ENCODE measurements at regions not wholly inside any gene's neighbourhood (a gene's known extent, or its start where the extent isn't known, plus 50 kb on each side); places are given as distances from the start of the nearest gene placed in this dataset.
"Not testable (repeated sequence)": the region's sequence is repeated elsewhere in the genome, so short reads cannot be mapped to it uniquely, and the experiment has no call there.

DNA sequence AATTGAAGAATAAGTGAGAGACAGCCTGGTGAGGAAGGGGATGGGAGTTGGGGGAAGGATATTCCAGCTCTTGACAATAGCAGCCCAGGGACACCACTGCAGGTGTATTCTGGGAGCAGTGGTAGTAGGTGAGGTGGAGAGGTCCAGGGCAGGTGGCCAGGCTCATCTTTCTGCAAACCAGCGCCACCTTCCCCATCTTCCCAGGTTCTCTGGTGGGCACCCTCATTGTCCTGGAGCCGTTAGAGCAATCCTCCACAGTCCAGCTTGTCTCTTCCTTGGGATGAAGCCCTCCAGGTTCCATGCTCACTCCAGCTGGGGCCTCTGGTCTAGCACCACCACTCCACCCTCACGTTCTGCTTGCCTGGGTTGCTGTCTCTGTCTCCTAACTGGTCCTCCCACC lies 97.0 kb downstream of the IER5 start:
- H3K36me3 ChIP-seq: no peaks in the 10 kb centered on the region
- no peak for DNase-seq

GRCh38 chr1:181186133-181186532 lies 97.6 kb downstream of the IER5 start:
- not testable (repeated sequence) for DNase-seq, H3K4me3 ChIP-seq, H3K9me3 ChIP-seq, H3K36me3 ChIP-seq, H3K27me3 ChIP-seq

More for the DNA sequence above, 97.0 kb downstream of the IER5 start:
- Histone ChIP-seq H3K4me3 (no peak overlapping the region), H3K9me3 (no peaks in the 10 kb centered on the region), H3K27me3 (peaks cover 8% of the 10 kb centered on the region)

DNA sequence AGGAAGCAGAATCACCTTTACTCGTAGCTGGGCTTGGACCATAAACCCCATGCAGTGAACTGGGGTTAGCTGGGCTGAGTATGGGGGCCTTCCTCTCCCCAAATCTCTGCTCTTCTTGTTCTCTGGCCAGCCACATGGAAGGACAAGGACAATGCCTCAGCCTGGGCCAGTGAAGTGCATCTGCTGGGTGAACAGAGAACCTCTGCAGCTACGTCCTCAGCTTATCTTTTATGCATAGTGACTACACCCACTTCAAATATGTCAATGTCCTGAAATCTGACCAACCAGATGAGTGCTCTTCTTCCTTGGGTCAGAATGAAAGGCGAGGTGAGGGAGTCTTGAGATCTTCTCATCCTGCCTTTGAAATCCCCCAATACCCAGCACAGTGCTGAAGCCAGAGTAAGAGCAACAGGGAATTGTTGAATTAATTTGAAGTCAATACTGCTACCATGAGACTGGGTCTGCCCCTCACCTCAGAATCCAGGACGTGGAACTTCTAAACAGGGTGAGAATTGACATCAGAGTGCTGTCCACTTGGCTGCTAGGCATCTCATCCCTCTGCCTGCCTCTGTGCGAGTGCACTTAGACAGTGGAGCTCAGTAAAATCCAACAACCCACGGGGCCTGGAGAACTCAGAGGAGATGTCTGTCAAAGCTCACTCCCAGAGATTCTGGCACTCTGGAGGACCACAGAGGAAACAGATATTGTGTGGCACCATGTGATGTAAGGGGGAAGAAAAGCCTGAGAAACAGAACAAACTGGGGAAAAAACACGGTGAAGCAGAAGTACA lies 99.0 kb downstream of the IER5 start:
- Histone ChIP-seq H3K4me3 (no peak overlapping the region), H3K36me3 (no peaks in the 10 kb centered on the region), H3K9me3 (no peaks in the 10 kb centered on the region), H3K27me3 (peaks cover 8% of the 10 kb centered on the region)
- DNase-seq: no peak

GRCh38 chr1:181189245-181189644 lies 100.7 kb downstream of the IER5 start:
- Histone ChIP-seq H3K4me3 (no peak overlapping the region), H3K36me3 (no peaks in the 10 kb centered on the region), H3K9me3 (no peaks in the 10 kb centered on the region), H3K27me3 (peaks cover 5% of the 10 kb centered on the region)
- DNase-seq: no peak

DNA sequence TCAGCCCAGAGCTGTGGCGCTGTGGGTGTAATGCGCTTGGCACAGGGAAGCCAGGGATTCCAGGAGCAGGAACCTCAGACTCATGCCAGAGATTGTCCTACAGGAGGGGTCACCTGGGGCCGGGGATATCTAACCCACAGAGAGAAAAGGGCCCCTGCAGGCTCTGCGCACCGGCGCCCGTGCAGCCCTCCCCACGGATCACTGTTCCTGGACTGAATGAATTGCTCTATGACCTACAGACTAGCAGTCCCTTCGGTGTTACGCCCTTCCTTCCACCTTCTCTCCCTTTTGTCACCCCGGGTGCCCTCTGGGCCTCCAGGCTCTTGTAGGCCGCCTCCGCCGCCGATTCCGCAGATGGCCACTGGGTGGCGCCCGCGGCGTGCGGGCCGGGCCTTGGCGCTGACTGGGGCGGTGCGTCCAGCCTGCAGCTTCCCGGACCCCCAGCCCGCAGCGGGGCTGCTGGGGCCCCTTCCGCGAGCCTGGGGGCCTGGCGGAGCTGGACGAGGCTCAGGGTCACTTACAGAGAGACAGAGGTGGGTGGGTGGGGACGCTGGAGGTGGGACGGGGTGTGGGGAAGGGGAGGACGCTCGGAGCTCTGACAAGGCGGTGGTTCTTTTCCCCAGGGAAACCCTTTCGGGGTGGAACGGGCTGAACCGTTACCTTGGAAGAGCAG lies 101.3 kb downstream of the IER5 start:
- H3K4me3 ChIP-seq: no peak overlapping the region
- H3K9me3 ChIP-seq: no peaks in the 10 kb centered on the region
- no peaks in the 10 kb centered on the region for H3K36me3 ChIP-seq
- peak; percentile 50 for DNase-seq
- peaks cover 5% of the 10 kb centered on the region for H3K27me3 ChIP-seq

GRCh38 chr1:181190364-181191035 lies 102.0 kb downstream of the IER5 start:
- no peak for DNase-seq
- Histone ChIP-seq H3K4me3 (no peak overlapping the region), H3K9me3 (no peaks in the 10 kb centered on the region), H3K36me3 (no peaks in the 10 kb centered on the region), H3K27me3 (peaks cover 5% of the 10 kb centered on the region)

GRCh38 chr1:181191494-181192040 lies 103.1 kb downstream of the IER5 start:
- Histone ChIP-seq H3K27me3 (peaks cover 4% of the 10 kb centered on the region), H3K9me3 (no peaks in the 10 kb centered on the region), H3K4me3 (no peak overlapping the region), H3K36me3 (no peaks in the 10 kb centered on the region)
- DNase-seq: no peak

DNA sequence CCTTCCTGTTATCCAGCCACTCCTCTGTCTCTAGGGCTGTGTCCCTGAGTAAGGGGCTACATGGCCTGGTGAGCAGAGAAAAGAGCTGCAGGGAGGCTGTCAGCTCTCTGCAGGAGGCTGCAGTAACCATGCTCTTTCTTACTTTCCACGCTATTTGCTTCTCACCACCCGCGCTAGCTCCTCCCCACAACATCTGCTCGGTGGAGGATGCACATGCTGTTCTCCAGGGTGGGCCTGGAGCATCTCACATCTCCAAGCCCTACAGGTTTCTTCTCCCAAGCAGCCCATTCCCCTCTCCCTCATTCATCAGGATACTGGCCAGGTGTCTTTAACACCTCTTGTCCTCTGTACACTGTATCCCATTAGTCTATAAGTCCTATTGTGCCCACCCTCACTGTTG lies 103.8 kb downstream of the IER5 start:
- no peaks in the 10 kb centered on the region for H3K9me3 ChIP-seq
- H3K4me3 ChIP-seq: no peak overlapping the region
- H3K27me3 ChIP-seq: peaks cover 4% of the 10 kb centered on the region; the same call in 1 of the 2 replicates
- H3K36me3 ChIP-seq: no peaks in the 10 kb centered on the region
- DNase-seq: no peak

- no peak overlapping the region for H3K4me3 ChIP-seq
- no peak for DNase-seq
- peaks cover 11% of the 10 kb centered on the region for H3K27me3 ChIP-seq
- no peaks in the 10 kb centered on the region for H3K36me3 ChIP-seq
- H3K9me3 ChIP-seq: peaks cover 2% of the 10 kb centered on the region; the same call in 1 of the 2 replicates
Observed at GRCh38 chr1:181202986-181203555, 114.6 kb downstream of the IER5 start.

DNA sequence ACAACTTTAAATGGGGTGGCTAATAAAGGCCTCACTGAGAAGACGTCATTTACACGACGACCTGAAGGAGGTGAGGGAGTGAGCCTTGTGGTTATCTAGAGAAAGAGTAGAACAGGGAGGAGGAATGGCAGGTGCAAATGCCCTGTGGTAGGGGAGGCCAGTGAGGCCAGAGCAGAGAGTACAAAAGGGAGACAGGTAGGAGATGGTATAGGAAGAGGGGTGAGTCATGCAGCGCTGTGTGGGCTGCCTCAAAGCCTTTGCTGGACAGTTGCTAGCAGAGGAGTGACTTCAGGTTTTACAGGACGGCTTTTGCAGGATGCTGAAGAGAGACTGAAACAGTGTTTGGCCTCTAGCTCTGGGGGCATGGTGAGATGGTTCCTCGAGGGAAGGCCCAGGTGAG lies 116.0 kb downstream of the IER5 start:
- H3K9me3 ChIP-seq: peaks cover 2% of the 10 kb centered on the region; the same call in 1 of the 2 replicates
- peaks cover 5% of the 10 kb centered on the region; the same call in 1 of the 2 replicates for H3K27me3 ChIP-seq
- no peak for DNase-seq
- H3K36me3 ChIP-seq: no peaks in the 10 kb centered on the region
- no peak overlapping the region for H3K4me3 ChIP-seq

GRCh38 chr1:181205901-181206300 lies 117.4 kb downstream of the IER5 start:
- no peak for DNase-seq
- H3K9me3 ChIP-seq: no peaks in the 10 kb centered on the region
- peaks cover 5% of the 10 kb centered on the region; the same call in 1 of the 2 replicates for H3K27me3 ChIP-seq
- no peak overlapping the region for H3K4me3 ChIP-seq
- no peaks in the 10 kb centered on the region for H3K36me3 ChIP-seq

DNA sequence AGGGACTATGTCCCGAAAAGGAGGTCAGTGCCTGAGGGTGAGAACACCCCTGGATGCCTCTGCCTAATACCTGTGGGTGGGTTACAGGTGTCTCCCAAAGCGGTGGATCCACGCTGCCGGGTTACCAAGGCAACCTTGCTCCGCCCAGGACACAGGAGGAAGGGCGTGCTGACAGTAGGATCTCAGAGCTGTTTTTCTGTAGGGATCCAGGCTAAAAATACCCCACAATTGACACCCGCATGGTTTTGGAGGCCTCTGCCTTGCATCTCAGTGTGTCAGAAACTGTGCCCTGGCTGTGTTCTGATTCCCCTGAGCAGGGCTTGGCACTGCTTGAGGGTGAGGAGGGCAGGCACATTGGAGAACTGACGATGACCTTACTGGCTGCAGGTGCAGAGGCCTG lies 118.0 kb downstream of the IER5 start:
- Histone ChIP-seq H3K36me3 (no peaks in the 10 kb centered on the region), H3K27me3 (peaks cover 5% of the 10 kb centered on the region), H3K4me3 (no peak overlapping the region), H3K9me3 (no peaks in the 10 kb centered on the region)
- no peak for DNase-seq

DNA sequence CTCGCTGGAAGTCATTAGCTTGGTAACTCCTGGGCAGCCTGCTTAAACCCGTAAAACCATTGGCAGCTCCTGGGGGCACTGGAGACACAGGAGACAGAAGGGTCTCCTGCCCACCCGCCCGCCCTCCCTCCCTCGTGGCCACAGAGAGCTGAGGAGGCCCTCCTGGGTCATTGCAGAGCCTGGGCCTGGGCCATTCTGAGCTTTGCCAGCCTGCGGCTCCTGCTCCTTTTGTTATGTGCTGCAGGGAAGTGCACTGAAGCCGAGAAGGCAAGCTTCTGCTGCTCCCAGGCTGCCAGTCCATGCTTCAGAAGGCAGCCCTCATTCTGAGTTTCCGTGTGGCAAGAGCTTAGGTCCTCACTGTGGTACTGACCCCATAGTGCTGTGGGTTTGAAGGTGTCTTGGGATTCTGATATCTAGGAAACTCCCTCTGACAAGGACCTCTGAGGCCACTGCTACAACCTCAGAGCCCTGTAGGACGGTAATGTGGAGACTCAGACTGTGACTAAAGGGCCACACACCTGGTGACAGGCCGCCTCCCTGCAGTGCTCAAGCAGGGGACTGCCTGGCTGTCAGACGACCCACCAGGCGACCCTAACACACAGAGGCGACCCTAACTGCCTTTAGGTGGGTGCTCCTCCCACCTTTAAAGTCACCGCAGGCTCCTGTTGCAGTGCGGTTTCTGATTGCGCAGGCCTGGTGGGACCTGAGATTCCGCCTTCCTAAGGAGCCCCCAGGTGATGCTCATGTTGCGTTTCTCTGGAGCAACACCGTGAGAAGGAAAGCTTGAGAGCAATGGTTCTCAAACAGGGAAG lies 118.7 kb downstream of the IER5 start:
- Histone ChIP-seq H3K9me3 (no peaks in the 10 kb centered on the region), H3K36me3 (no peaks in the 10 kb centered on the region), H3K27me3 (peaks cover 5% of the 10 kb centered on the region), H3K4me3 (no peak overlapping the region)
- no peak for DNase-seq

- Histone ChIP-seq H3K9me3 (no peaks in the 10 kb centered on the region), H3K27me3 (no peaks in the 10 kb centered on the region; the same call in 1 of the 2 replicates), H3K4me3 (no peak overlapping the region), H3K36me3 (no peaks in the 10 kb centered on the region)
- no peak for DNase-seq
Observed at GRCh38 chr1:181208083-181208482, 119.6 kb downstream of the IER5 start.

- Histone ChIP-seq H3K27me3 (peaks cover 4% of the 10 kb centered on the region; the same call in 1 of the 2 replicates), H3K9me3 (no peaks in the 10 kb centered on the region), H3K4me3 (no peak overlapping the region), H3K36me3 (no peaks in the 10 kb centered on the region)
- no peak for DNase-seq
Observed at GRCh38 chr1:181208967-181209366, 120.5 kb downstream of the IER5 start.

- no peak for DNase-seq
- Histone ChIP-seq H3K27me3 (peaks cover 4% of the 10 kb centered on the region; the same call in 1 of the 2 replicates), H3K36me3 (no peaks in the 10 kb centered on the region), H3K4me3 (no peak overlapping the region), H3K9me3 (no peaks in the 10 kb centered on the region)
Observed at GRCh38 chr1:181213056-181213455, 124.6 kb downstream of the IER5 start.

All from MG63 (cell line).